Spleen (tissue), 11 donors: ENCODE measurements at regions not wholly inside any gene's neighbourhood (a gene's known extent, or its start where the extent isn't known, plus 50 kb on each side); places are given as distances from the start of the nearest gene placed in this dataset.

Experiments
- DNase-seq: peaks from one replicate; pipeline ENCODE4 v3.0.0-alpha.2; 2020
- H3K27ac ChIP-seq, 8 donors: fragments of 200-600 bp; sonication (generic) in 7 of 8; 1 replicate in 4 of 8; 2 replicates in 4 of 8; pipeline versions ENCODE4 v1.5.0 to v1.8.0; 2016 to 2021; ENCODE audit warnings: inconsistent platforms in 4 of 8, mild to moderate bottlenecking in 4 of 8, moderate library complexity in 1 of 8
- H3K27me3 ChIP-seq, 7 donors: fragments of 200-600 bp; sonication (generic) in 6 of 7; replicated peaks in 1 of 7; 1 replicate in 4 of 7; 2 replicates in 3 of 7; pipeline versions ENCODE4 v1.5.0 to v1.8.0; 2016 to 2021; ENCODE audit warnings: inconsistent platforms in 3 of 7, mild to moderate bottlenecking in 1 of 7
- H3K36me3 ChIP-seq, 6 donors: fragments of 200-600 bp; sonication (generic) in 5 of 6; 1 replicate in 4 of 6; 2 replicates in 2 of 6; pipeline versions ENCODE4 v1.5.0 to v1.8.0; 2016 to 2021; ENCODE audit warnings: inconsistent platforms in 2 of 6
- H3K4me1 ChIP-seq, 6 donors: fragments of 200-600 bp; sonication (generic) in 5 of 6; 1 replicate in 3 of 6; 2 replicates in 3 of 6; pipeline versions ENCODE4 v1.5.0 to v1.8.0; 2016 to 2021; ENCODE audit warnings: inconsistent platforms in 3 of 6
- H3K4me3 ChIP-seq, 8 donors: fragments of 200-600 bp; sonication (generic) in 7 of 8; 1 replicate in 4 of 8; 2 replicates in 4 of 8; pipeline versions ENCODE4 v1.5.0 to v1.8.0; 2016 to 2021; ENCODE audit warnings: inconsistent platforms in 4 of 8, mild to moderate bottlenecking in 4 of 8, moderate library complexity in 2 of 8
- H3K9me3 ChIP-seq, 8 donors: fragments of 200-600 bp; sonication (generic) in 7 of 8; 1 replicate in 4 of 8; 2 replicates in 4 of 8; pipeline versions ENCODE4 v1.5.0 to v1.8.0; 2016 to 2021; ENCODE audit warnings: inconsistent platforms in 4 of 8
- CTCF ChIP-seq, 11 experiments: fragments of 200-600 bp in 7 of 11; fragments of 450-650 bp in 4 of 11; sonication (generic) in 4 of 11; IDR thresholded peaks in 8 of 11; conservative IDR thresholded peaks in 3 of 11; 1 replicate in 7 of 11; 2 replicates in 4 of 11; pipeline versions ENCODE4 v1.4.0 to v1.8.0; 2016 to 2021; ENCODE audit warnings: antibody characterized with exemption in 11 of 11, inconsistent platforms in 4 of 11, mild to moderate bottlenecking in 1 of 11
- POLR2A ChIP-seq, 3 donors: fragments of 450-650 bp; IDR thresholded peaks; one replicate each; pipeline ENCODE4 v1.5.1; 2017; ENCODE audit warnings: antibody characterized with exemption in 3 of 3, mild to moderate bottlenecking in 1 of 3
- POLR2AphosphoS5 ChIP-seq, 3 donors: sonication (generic); formaldehyde crosslinking; IDR thresholded peaks; one replicate each; pipeline ENCODE4 v1.5.1; 2017; ENCODE audit warnings: antibody characterized with exemption in 3 of 3
- WGBS, 5 donors: extraction: QIAGEN DNeasy Blood & Tissue Kit in 3 of 5; methylation state at CpG; one replicate each; pipeline versions ENCODE4 v1.1.5 to v1.1.7; 2013 to 2018; 5-methylcytosine and 5-hydroxymethylcytosine counted together
- intact Hi-C: fragments of 100-400 bp; cut with DNase I; formaldehyde crosslinking; loops from one replicate; pipeline ENCODE4 v1.15.0; 2023; ENCODE audit warnings: low total_unique reads
- donor health status: healthy with polysubstance abuse.
- donor health status: DM: no; HTN: no; CAD: no; lungs with moderate emphysema.
- donor health status: DM: no; HTN: no; CAD: no.
- donor health status: Bipolar disorder and iron deficiency.
- donor health status: healthy.
- donor health status: DM: no; HTN: no; CAD: no.
- donor health status: DM: yes; HTN: yes; CAD: no.

GRCh38 chr7:46948716-46949115 lies 633.2 kb downstream of the TNS3 start:
- intact Hi-C loops = no loop called here
- Histone ChIP-seq H3K27me3 (no peaks in the 10 kb centered on the region), H3K4me1 (no peaks in the 10 kb centered on the region), H3K27ac (no peak overlapping the region), H3K9me3 (no peaks in the 10 kb centered on the region), H3K36me3 (no peaks in the 10 kb centered on the region), H3K4me3 (no peak overlapping the region)
- WGBS, 5 donors = 81 to 88% (median 85%) methylated on average over 6 of the region's 6 CpGs
- DNase-seq = no peak
- TF ChIP-seq CTCF (IDR thresholded peaks at IDR 0.05 in 8 of 11, conservative IDR thresholded peaks at IDR 0.05 in 3 of 11) (no peak), POLR2A (IDR thresholded peaks at IDR 0.05) (no peak), POLR2AphosphoS5 (IDR thresholded peaks at IDR 0.05) (no peak)

- no peak for DNase-seq
- H3K9me3 ChIP-seq = no peaks in the 10 kb centered on the region
- no peaks in the 10 kb centered on the region for H3K27me3 ChIP-seq
- intact Hi-C loops = no loop called here
- H3K4me3 ChIP-seq = no peak overlapping the region
- H3K36me3 ChIP-seq = no peaks in the 10 kb centered on the region
- no peak overlapping the region for H3K27ac ChIP-seq
- no peak for TF ChIP-seq POLR2AphosphoS5 (IDR thresholded peaks at IDR 0.05)
- TF ChIP-seq CTCF (IDR thresholded peaks at IDR 0.05 in 8 of 11, conservative IDR thresholded peaks at IDR 0.05 in 3 of 11) = no peak
- no peak for TF ChIP-seq POLR2A (IDR thresholded peaks at IDR 0.05)
- H3K4me1 ChIP-seq = no peaks in the 10 kb centered on the region
Observed at GRCh38 chr7:46945328-46945727, 636.6 kb downstream of the TNS3 start.

GRCh38 chr7:46943996-46944395 lies 637.9 kb downstream of the TNS3 start:
- Histone ChIP-seq H3K36me3 (no peaks in the 10 kb centered on the region), H3K27ac (no peak overlapping the region), H3K27me3 (no peaks in the 10 kb centered on the region), H3K4me1 (no peaks in the 10 kb centered on the region), H3K4me3 (no peak overlapping the region), H3K9me3 (no peaks in the 10 kb centered on the region)
- WGBS, 5 donors = 81 to 94% (median 89%) methylated on average over 3 of the region's 3 CpGs
- DNase-seq = no peak
- intact Hi-C loops = no loop called here
- TF ChIP-seq POLR2A (IDR thresholded peaks at IDR 0.05) (no peak), POLR2AphosphoS5 (IDR thresholded peaks at IDR 0.05) (no peak), CTCF (IDR thresholded peaks at IDR 0.05 in 8 of 11, conservative IDR thresholded peaks at IDR 0.05 in 3 of 11) (no peak)

- no peak overlapping the region for H3K27ac ChIP-seq
- no peak for DNase-seq
- intact Hi-C loops = no loop called here
- no peaks in the 10 kb centered on the region for H3K27me3 ChIP-seq
- no peaks in the 10 kb centered on the region for H3K36me3 ChIP-seq
- no peaks in the 10 kb centered on the region for H3K9me3 ChIP-seq
- no peak overlapping the region for H3K4me3 ChIP-seq
- no peaks in the 10 kb centered on the region for H3K4me1 ChIP-seq
- 84 to 96% (median 90%) methylated on average over 5 of the region's 5 CpGs for WGBS, 5 donors
- TF ChIP-seq POLR2A (IDR thresholded peaks at IDR 0.05) = no peak
- TF ChIP-seq POLR2AphosphoS5 (IDR thresholded peaks at IDR 0.05) = no peak
- no peak for TF ChIP-seq CTCF (IDR thresholded peaks at IDR 0.05 in 8 of 11, conservative IDR thresholded peaks at IDR 0.05 in 3 of 11)
Observed at GRCh38 chr7:46942574-46942973, 639.3 kb downstream of the TNS3 start.
